ENCODE measurements at regions not wholly inside any gene's neighbourhood (a gene's known extent, or its start where the extent isn't known, plus 50 kb on each side); places are given as distances from the start of the nearest gene placed in this dataset.

DNA sequence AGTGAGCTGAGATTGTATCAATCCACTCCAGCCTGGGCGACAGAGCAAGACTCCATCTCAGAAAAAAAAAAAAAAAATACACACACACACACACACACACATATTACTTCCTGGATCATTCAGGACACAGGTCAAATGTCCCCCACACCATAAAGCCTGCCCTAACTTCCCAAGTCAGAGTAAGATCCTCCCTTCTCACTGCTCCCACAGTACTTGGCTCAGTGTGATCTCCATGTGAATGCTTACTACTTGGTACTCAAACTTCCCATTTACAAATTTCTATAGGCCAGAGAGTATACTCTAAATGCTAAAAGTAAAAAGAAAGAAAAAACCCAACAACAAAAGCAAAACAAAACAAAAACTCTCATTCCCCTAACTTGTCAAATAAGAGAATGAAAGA lies 386.8 kb downstream of the SLITRK6 start:
- TF ChIP-seq, protein P1, sequence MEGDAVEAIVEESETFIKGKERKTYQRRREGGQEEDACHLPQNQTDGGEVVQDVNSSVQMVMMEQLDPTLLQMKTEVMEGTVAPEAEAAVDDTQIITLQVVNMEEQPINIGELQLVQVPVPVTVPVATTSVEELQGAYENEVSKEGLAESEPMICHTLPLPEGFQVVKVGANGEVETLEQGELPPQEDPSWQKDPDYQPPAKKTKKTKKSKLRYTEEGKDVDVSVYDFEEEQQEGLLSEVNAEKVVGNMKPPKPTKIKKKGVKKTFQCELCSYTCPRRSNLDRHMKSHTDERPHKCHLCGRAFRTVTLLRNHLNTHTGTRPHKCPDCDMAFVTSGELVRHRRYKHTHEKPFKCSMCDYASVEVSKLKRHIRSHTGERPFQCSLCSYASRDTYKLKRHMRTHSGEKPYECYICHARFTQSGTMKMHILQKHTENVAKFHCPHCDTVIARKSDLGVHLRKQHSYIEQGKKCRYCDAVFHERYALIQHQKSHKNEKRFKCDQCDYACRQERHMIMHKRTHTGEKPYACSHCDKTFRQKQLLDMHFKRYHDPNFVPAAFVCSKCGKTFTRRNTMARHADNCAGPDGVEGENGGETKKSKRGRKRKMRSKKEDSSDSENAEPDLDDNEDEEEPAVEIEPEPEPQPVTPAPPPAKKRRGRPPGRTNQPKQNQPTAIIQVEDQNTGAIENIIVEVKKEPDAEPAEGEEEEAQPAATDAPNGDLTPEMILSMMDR (conservative IDR thresholded peaks at IDR 0.05; ENCODE audit: low read length), result no peak
- no peak for TF ChIP-seq EZH2phosphoT487 (IDR thresholded peaks at IDR 0.05; ENCODE audit: borderline replicate concordance, low read depth, low read length)
